HG03108 (cell line): ENCODE measurements at regions not wholly inside any gene's neighbourhood (a gene's known extent, or its start where the extent isn't known, plus 50 kb on each side); places are given as distances from the start of the nearest gene placed in this dataset.
"Not testable (repeated sequence)": the region's sequence is repeated elsewhere in the genome, so short reads cannot be mapped to it uniquely, and the experiment has no call there.

ENCODE experiments used
- ATAC-seq: cut with Tn5 transposase; IDR thresholded peaks from one replicate; pipeline ENCODE4 v1.9.1; 2021; ENCODE audit warnings: moderate library complexity; ENCODE audit not compliant: unreplicated experiment

GRCh38 chr5:106646106-106646505, 1024.6 kb downstream of the EFNA5 start:
- no peak for ATAC-seq

DNA sequence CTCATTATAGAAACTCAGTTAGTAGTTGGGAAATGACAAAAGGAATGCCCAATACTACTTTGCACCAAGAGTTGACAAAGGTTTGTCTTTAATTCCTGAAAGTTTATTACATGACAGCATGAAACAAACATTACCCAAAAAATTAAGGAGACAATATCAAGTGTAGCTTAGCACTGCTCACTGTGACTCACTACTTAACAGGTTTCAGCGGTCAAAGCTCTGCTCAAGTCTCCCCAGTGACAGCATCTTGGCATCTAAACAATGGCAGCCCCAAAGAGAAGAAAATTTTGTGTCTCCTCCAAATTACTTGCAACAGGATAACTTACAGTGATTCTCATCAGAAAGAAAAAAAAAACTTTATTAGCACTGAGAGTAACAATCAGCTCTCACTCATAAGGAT, 1030.2 kb downstream of the EFNA5 start:
- ATAC-seq, result no peak

GRCh38 chr5:106639488-106639887, 1031.2 kb downstream of the EFNA5 start:
- no peak for ATAC-seq

- ATAC-seq, result no peak
Measured at GRCh38 chr5:106637275-106637674, 1033.5 kb downstream of the EFNA5 start.

DNA sequence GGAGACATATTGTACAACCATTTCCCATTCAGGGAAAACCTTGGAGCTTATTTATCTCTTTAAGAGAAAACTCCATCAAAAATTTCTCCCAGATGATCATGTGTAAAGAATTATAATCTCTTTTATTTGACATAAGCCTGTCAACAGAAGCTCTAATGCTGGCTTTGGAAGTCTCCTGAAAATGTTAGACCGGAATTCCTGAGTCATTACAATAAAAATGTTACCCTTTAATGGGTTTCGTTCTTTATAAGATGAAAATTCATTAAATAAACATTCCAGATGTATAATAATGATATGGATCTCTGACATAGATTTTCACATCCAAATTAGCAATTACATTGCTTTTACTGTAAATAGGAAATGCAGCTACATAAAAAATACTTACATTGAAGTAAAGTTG, 1036.4 kb downstream of the EFNA5 start:
- no peak for ATAC-seq

- no peak for ATAC-seq
Measured at GRCh38 chr5:106633825-106634224, 1036.9 kb downstream of the EFNA5 start.

DNA sequence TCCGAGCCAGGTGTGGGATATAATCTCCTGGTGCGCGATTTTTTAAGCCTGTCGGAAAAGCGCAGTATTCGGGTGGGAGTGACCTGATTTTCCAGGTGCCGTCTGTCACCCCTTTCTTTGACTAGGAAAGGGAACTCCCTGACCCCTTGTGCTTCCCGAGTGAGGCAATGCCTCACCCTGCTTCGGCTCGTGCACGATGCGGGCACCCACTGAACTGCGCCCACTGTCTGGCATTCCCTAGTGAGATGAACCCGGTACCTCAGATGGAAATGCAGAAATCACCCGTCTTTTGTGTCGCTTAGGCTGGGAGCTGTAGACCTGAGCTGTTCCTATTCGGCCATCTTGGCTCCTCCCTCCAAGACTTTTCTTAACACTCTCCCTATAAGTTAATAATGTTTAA, 1042.3 kb downstream of the EFNA5 start:
- not testable (repeated sequence) for ATAC-seq

DNA sequence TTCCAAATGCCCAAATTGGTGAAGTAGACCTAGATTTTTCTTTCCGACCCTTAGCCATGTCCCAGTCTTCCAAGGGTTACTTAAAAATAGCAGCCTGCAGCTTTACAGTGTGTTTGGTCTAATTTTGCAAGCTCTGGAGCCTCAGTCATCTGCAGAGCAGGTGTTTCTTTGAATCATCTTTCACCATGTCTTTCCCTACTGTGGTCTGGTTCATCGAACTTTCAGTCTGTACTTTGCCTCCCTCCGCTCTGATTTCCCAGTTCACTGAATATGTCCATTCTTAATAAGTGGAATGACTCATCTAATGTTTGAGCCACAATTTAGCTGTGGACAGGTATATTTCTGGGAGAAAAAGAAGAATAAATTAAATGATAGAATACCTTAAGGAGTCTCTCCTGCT, 1060.7 kb downstream of the EFNA5 start:
- ATAC-seq, result no peak

DNA sequence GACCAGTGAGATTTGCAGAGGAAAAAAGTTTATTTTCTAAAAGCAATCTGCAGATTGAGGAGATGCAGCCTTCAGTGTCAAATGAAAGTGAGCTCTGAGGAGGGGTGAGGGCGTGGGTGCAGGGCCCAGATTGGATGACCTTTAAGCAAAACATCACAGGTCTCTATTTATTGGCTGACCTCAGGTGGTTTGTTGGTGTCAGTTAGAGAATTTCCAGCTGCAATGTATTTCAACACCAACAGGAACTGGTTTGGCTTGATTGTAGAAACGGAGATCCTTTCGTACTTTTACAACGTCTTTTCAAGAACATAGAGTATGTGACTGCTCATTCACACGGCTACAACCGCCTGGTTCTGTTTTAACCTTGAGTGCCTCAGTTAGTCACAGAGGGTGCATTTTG, 1069.1 kb downstream of the EFNA5 start:
- no peak for ATAC-seq

DNA sequence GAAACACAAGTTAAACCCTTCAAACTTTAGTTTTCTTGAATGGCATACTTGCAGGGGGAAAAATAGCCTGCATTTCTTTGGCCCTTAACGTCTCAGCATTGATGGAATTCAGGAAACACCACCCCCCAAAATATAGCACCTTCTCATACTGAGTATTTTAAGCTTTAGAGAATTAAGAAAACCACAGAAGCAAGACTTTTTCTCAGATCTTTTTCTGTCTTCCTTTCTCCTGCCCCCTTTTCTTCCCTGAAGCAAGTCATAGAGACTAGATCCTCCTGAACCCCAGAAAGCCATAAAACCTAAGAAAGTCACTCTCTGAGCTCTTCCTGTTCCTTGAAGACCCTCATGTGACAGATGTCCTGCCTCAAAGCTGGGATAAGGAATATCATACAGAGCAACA, 1069.9 kb downstream of the EFNA5 start:
- no peak for ATAC-seq

DNA sequence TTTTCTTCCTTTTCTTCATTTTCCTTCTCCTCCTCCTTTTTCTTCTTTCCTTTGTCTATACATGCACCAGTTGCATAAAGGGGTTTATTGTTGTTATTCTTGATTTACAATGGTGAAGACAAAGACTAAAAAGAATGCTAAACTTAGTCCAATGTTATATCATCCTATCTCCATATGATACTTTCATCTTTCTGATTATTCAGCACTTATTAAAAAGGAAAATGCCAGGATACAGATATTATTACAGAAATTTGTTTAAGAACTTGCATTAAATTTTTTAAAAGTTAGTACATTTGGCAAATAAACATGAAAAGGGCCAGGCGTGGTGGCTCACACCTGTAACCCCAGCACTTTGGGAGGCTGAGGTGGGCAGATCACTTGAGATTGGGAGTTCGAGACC, 1074.9 kb downstream of the EFNA5 start:
- no peak for ATAC-seq

DNA sequence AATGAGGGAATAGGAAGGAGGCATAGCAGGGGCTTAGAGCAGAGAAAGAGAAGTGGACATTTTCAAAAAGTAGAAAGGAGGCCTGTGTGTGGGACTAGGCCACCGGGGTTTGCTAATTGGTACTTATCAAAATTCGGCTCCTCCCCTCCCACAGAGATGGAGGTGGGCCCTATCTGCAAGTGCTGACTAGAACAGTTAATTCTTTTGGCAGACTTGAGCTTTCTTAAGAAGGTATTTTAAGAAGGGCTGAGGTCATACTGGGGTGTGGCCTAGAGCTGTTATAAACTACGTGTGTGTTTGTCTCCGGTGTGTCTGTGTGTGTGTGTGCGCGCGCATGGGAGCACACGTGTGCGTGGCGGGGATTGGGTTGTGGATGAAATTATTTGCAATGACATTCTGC, 1086.5 kb downstream of the EFNA5 start:
- ATAC-seq, result no peak

GRCh38 chr5:106578736-106579135, 1092.0 kb downstream of the EFNA5 start:
- no peak for ATAC-seq

- ATAC-seq, result no peak
Measured at GRCh38 chr5:106574820-106575219, 1095.9 kb downstream of the EFNA5 start.

- ATAC-seq, result no peak
Measured at GRCh38 chr5:106566031-106566430, 1104.7 kb downstream of the EFNA5 start.

DNA sequence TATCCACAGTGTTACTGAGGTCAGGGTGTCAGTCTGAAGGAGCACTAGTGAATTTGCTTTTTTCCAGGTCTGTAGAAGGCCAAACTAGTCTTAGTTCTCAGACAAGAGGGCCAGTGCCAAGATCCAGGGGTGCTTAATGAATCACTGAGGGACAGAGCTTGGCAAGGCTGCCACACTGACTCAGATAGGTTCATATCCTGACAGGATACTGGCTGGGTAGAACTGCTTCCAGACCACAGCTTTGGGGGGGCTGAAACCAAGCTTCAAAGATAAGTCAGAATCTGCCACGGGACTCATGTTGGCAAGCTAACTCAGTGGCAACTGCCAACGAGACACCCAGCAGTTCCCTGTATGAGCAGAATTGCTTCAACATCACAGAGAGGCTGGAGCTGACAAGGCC, 1125.4 kb downstream of the EFNA5 start:
- no peak for ATAC-seq

GRCh38 chr5:106543330-106543729, 1127.4 kb downstream of the EFNA5 start:
- ATAC-seq, result no peak

GRCh38 chr5:106530150-106530549, 1140.6 kb downstream of the EFNA5 start:
- ATAC-seq, result no peak

- ATAC-seq, result no peak
Measured at GRCh38 chr5:106525438-106525837, 1145.3 kb downstream of the EFNA5 start.

DNA sequence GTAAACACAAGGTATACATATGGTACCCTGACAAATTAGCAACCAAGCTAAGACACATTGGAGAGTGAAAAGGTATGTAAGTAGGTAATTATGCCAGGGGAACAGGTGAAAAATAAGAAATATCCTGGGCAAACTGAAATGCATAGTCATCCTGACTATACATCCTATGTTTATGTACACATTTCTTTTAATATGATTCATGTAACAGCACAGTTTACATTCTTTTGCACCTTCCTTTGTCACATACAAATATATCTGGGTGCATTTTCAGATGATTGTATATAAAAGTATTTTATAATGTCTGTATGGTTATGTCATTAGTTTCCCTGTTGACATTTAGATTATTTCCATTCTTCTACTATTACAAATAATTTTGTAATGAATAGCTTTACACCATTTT, 1146.9 kb downstream of the EFNA5 start:
- no peak for ATAC-seq

- ATAC-seq, result no peak
Measured at GRCh38 chr5:106522296-106522695, 1148.4 kb downstream of the EFNA5 start.

GRCh38 chr5:106521701-106522100, 1149.0 kb downstream of the EFNA5 start:
- no peak for ATAC-seq

- ATAC-seq, result no peak
Measured at GRCh38 chr5:106510321-106510720, 1160.4 kb downstream of the EFNA5 start.

- ATAC-seq, result no peak
Measured at GRCh38 chr5:106508894-106509293, 1161.8 kb downstream of the EFNA5 start.
